SJSA1 (cell line): ENCODE measurements at regions not wholly inside any gene's neighbourhood (a gene's known extent, or its start where the extent isn't known, plus 50 kb on each side); places are given as distances from the start of the nearest gene placed in this dataset.

ENCODE experiments used
- DNase-seq, 2 experiments: peaks; one replicate each; pipeline ENCODE4 v3.0.0-alpha.2; 2015 to 2020; ENCODE audit warnings: low spot score in 2 of 2, low read depth in 1 of 2
- H3K27ac ChIP-seq: fragments of 250-450 bp; sonication (Bioruptor Pico); 2 replicates; pipeline ENCODE4 v1.5.1; 2020; ENCODE audit warnings: mild to moderate bottlenecking, moderate library complexity
- H3K27me3 ChIP-seq: fragments of 250-450 bp; sonication (Bioruptor Pico); replicated peaks from 2 replicates; pipeline ENCODE4 v1.5.1; 2020; ENCODE audit warnings: mild to moderate bottlenecking, moderate library complexity
- H3K36me3 ChIP-seq: fragments of 250-450 bp; sonication (Bioruptor Pico); 2 replicates; pipeline ENCODE4 v1.5.1; 2020; ENCODE audit warnings: mild to moderate bottlenecking
- H3K4me1 ChIP-seq: fragments of 250-450 bp; sonication (Bioruptor Pico); replicated peaks from 2 replicates; pipeline ENCODE4 v1.6.1; 2021; ENCODE audit warnings: mild to moderate bottlenecking
- H3K4me3 ChIP-seq: fragments of 250-450 bp; sonication (Bioruptor Pico); 2 replicates; pipeline ENCODE4 v1.5.1; 2020; ENCODE audit warnings: mild to moderate bottlenecking
- H3K9me3 ChIP-seq: fragments of 250-450 bp; sonication (Bioruptor Pico); replicated peaks from 2 replicates; pipeline ENCODE4 v1.5.1; 2020; ENCODE audit warnings: mild to moderate bottlenecking

GRCh38 chr1:58979086-58979485, 195.2 kb upstream of the JUN start:
- DNase-seq = no peak
- Histone ChIP-seq H3K4me1 (no peaks in the 10 kb centered on the region), H3K36me3 (no peaks in the 10 kb centered on the region), H3K4me3 (no peak overlapping the region), H3K27me3 (no peaks in the 10 kb centered on the region), H3K27ac (no peak overlapping the region), H3K9me3 (0 out of 2 replicates have a peak, but pooled peaks cover 2% of the 10 kb centered on the region)

DNA sequence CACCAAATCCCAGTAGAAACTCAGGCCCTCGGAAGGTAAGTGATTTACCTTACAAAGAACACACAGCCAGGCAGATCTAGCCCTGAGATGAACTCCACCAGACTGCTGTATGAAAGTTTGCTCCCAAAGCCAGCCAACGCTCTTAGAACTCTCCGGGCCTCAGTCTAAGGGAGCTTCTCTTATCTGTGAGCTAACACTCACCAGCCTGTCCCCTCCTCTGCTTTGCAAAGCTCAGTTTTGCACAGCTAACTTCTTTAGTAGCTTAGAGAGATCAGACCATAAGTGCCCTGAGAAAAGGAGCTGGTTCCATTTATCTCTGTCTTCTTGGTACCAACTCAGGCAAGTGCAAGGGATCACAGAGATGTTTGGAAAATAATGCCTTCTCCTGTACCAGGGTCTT, 195.8 kb upstream of the JUN start:
- Histone ChIP-seq H3K9me3 (no peaks in the 10 kb centered on the region), H3K4me3 (no peak overlapping the region), H3K27me3 (no peaks in the 10 kb centered on the region), H3K4me1 (no peaks in the 10 kb centered on the region), H3K27ac (no peak overlapping the region), H3K36me3 (no peaks in the 10 kb centered on the region)
- no peak for DNase-seq

- no peak for DNase-seq
- H3K27ac ChIP-seq = no peak overlapping the region
Observed at GRCh38 chr1:58981392-58981791, 197.5 kb upstream of the JUN start.

DNA sequence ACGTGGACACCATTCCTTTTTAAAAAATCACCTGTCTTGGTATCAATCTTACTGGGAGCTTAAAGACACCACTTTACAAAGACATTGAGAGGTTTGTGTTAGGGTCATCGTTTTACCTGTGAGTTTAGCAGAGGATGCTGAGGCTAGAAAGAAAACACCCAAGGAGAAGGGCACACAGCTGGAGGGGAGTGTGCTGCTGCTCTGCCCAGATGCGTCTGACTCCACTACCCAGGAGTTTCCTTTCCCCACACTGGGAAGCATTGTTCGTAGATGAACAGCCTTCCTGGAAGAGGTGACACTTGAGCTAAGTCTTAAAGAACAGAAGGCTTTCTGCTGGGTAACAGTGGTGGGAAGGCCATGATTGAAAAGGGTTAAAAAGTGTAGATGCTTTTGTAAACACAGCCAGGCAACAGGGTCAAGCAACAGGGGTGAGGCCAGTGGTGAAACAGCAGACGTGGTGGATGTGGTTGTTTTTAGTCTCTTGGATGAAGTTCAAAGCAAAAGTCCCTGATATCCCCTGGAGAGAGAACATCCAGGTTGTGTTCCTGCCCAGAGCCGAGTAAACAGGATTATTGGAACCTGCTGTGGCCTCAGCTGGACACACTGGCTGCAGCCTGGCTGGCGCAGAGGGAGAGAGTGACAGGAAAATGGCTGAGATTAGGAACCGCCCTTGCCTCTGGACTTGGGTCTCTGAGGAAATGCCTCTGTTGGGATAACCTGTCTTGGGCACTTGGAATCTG, 198.6 kb upstream of the JUN start:
- DNase-seq = no peak
- Histone ChIP-seq H3K27ac (no peak overlapping the region), H3K27me3 (no peaks in the 10 kb centered on the region), H3K9me3 (no peaks in the 10 kb centered on the region), H3K36me3 (no peaks in the 10 kb centered on the region), H3K4me1 (no peaks in the 10 kb centered on the region), H3K4me3 (no peak overlapping the region)

More at GRCh38 chr1:58981392-58981791, 197.5 kb upstream of the JUN start:
- Histone ChIP-seq H3K36me3 (no peaks in the 10 kb centered on the region), H3K4me1 (no peaks in the 10 kb centered on the region), H3K4me3 (no peak overlapping the region), H3K9me3 (no peaks in the 10 kb centered on the region), H3K27me3 (no peaks in the 10 kb centered on the region)

DNA sequence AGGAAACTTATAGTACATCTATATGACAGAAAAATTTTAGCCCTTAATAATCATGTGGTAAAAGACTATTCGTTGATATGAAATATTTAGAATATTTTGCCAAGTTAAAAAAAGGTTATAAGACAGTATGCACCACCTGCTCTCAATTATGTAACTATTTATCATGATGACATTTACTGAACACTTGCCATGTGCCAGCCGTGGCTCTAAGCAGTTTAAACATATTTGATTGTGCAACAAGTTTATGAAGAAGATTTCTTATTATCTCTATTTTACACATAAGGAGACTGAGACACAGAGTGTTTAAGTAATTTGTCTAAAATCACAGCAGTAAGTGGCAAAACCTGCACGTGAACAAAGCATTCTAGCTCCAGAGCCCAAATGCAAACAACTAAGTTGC, 199.3 kb upstream of the JUN start:
- H3K4me1 ChIP-seq = no peaks in the 10 kb centered on the region
- no peaks in the 10 kb centered on the region for H3K27me3 ChIP-seq
- no peaks in the 10 kb centered on the region for H3K9me3 ChIP-seq
- no peaks in the 10 kb centered on the region for H3K36me3 ChIP-seq
- no peak for DNase-seq
- H3K4me3 ChIP-seq = no peak overlapping the region
- H3K27ac ChIP-seq = no peak overlapping the region

- H3K4me1 ChIP-seq = no peaks in the 10 kb centered on the region
- no peaks in the 10 kb centered on the region for H3K27me3 ChIP-seq
- DNase-seq = no peak
- no peaks in the 10 kb centered on the region for H3K9me3 ChIP-seq
- no peak overlapping the region for H3K27ac ChIP-seq
- H3K36me3 ChIP-seq = no peaks in the 10 kb centered on the region
- H3K4me3 ChIP-seq = no peak overlapping the region
Observed at GRCh38 chr1:58983633-58984245, 199.9 kb upstream of the JUN start.

DNA sequence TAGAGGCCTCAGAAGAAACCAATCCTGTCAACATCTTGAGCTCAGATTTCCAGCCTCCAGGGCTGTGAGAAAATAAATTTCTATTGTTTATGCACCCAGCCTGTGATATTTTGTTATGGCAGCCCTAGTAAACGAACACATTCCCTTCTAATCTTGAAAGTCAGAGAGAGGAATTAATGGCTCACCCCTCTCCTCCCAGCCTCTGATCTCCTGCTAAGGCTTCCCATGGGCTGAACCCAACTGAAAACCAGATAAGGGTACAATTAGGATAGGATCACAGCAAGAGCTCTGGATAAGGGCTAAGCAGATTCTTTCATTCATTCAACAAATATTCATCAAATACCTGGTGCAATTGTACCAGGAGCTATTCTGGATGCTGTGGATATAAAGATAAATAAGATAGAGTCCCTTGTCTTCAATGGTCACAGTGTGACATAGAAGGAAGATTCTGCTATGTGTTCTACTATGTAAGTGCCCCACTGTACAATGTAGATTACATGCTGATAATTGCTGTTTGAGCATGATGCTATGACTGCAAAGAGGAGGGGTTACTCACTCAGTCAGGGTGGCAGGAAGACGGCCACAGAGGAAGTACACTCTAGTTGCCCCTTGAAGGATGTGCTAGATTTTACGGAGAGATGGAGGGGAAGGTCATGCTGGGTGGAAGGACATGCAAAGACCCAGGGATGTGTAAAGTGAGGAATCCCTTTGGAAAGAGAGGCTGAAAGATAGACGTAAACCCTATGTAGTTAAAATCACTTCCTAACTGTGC, 203.3 kb upstream of the JUN start:
- DNase-seq = no peak
- H3K27me3 ChIP-seq = no peaks in the 10 kb centered on the region
- no peaks in the 10 kb centered on the region for H3K9me3 ChIP-seq
- H3K27ac ChIP-seq = no peak overlapping the region
- no peaks in the 10 kb centered on the region for H3K36me3 ChIP-seq
- no peak overlapping the region for H3K4me3 ChIP-seq
- no peaks in the 10 kb centered on the region for H3K4me1 ChIP-seq

DNA sequence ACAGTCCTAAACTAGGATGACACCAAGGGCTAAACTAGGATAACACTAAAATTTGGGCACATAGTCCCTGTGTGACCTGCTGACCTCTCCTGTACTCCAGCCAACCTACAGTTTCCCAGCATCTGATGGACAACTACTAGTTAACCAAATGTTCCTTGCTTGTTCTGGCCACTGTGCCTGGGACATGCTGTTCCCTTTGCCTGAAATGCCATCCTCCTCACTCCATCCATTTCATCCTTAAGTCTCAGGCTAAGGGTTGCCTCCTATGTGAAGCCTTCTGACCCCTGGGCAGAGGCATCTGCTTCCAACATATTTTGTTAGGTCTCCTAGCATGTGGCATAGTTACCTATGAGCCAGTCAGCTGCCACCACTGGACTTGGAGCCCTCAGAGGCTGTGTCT, 204.9 kb upstream of the JUN start:
- Histone ChIP-seq H3K27ac (no peak overlapping the region), H3K36me3 (no peaks in the 10 kb centered on the region), H3K9me3 (no peaks in the 10 kb centered on the region), H3K4me3 (no peak overlapping the region), H3K4me1 (no peaks in the 10 kb centered on the region), H3K27me3 (no peaks in the 10 kb centered on the region)
- no peak for DNase-seq

DNA sequence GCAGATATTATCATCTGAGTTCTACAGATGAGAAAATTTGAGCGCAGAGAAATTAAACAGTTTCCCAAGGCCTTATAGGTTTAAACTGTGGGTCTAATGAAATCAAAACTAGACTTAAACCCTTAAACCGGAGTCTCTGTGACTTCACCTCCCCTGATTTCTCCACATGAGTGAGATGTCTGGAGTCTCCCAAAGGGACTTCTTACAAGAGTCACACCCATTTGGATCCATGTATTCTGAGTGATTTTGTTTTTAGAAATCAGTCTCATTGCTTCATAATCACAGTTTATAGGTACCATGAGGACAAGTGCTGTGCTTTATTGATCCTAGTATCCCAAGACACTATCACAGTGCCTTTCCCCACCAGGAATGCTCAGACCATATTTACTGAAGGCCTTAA, 206.0 kb upstream of the JUN start:
- H3K4me1 ChIP-seq = no peaks in the 10 kb centered on the region
- H3K9me3 ChIP-seq = no peaks in the 10 kb centered on the region
- H3K27me3 ChIP-seq = no peaks in the 10 kb centered on the region
- no peaks in the 10 kb centered on the region for H3K36me3 ChIP-seq
- DNase-seq = no peak
- H3K27ac ChIP-seq = no peak overlapping the region
- no peak overlapping the region for H3K4me3 ChIP-seq

GRCh38 chr1:58991305-58991704, 207.5 kb upstream of the JUN start:
- H3K4me3 ChIP-seq = no peak overlapping the region
- H3K27ac ChIP-seq = no peak overlapping the region
- H3K36me3 ChIP-seq = no peaks in the 10 kb centered on the region
- no peaks in the 10 kb centered on the region for H3K9me3 ChIP-seq
- H3K27me3 ChIP-seq = no peaks in the 10 kb centered on the region
- no peak for DNase-seq
- H3K4me1 ChIP-seq = no peaks in the 10 kb centered on the region

DNA sequence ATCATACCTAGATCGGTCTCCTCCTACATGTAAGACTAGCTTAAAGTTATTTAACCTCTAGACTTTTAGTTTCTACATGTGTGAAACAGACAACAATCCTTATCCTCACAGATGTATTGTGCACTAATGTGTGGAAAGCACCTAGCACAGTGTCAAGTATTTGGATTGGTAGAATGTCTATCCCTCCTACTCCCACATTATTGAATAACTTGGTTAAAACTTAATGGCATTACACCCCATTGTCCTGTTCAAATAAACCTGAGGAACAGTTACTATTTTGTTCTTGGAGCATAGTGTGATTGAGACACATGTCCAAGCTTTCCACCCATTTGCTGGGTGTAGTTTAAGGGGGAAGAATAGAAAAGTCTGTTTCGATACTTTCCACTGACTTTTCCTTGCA, 208.8 kb upstream of the JUN start:
- Histone ChIP-seq H3K36me3 (no peaks in the 10 kb centered on the region), H3K27ac (no peak overlapping the region), H3K4me1 (no peaks in the 10 kb centered on the region), H3K27me3 (no peaks in the 10 kb centered on the region), H3K4me3 (no peak overlapping the region), H3K9me3 (no peaks in the 10 kb centered on the region)
- no peak for DNase-seq

DNA sequence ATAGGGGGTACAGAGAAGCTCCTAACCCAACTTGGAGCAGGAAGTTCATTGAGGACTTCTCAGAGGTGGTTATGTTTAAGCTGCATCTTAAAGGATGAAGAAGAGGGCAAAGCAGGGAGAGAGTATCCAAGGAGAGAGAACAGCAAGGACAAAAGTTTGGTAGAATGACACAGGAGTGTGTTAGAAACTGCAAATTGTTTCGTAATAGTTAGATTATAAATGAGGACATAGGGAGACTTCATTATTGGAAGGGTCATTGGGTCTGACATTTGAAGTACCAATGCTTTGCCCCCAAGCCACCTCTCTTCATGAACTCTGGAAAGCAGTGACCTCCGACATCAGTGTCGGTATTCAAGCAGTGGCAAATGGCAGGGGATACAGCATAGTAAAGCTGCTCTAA, 209.6 kb upstream of the JUN start:
- DNase-seq = no peak
- H3K9me3 ChIP-seq = no peaks in the 10 kb centered on the region
- no peaks in the 10 kb centered on the region for H3K36me3 ChIP-seq
- no peak overlapping the region for H3K27ac ChIP-seq
- H3K4me3 ChIP-seq = no peak overlapping the region
- H3K27me3 ChIP-seq = no peaks in the 10 kb centered on the region
- no peaks in the 10 kb centered on the region for H3K4me1 ChIP-seq

GRCh38 chr1:58994664-58995063, 210.8 kb upstream of the JUN start:
- no peaks in the 10 kb centered on the region for H3K36me3 ChIP-seq
- no peak overlapping the region for H3K27ac ChIP-seq
- H3K4me3 ChIP-seq = no peak overlapping the region
- no peaks in the 10 kb centered on the region for H3K27me3 ChIP-seq
- H3K4me1 ChIP-seq = no peaks in the 10 kb centered on the region
- no peaks in the 10 kb centered on the region for H3K9me3 ChIP-seq
- no peak for DNase-seq

- no peaks in the 10 kb centered on the region for H3K4me1 ChIP-seq
- no peaks in the 10 kb centered on the region for H3K27me3 ChIP-seq
- H3K4me3 ChIP-seq = no peak overlapping the region
- H3K36me3 ChIP-seq = no peaks in the 10 kb centered on the region
- H3K27ac ChIP-seq = no peak overlapping the region
- H3K9me3 ChIP-seq = no peaks in the 10 kb centered on the region
- DNase-seq = no peak
Observed at GRCh38 chr1:58996341-58997059, 212.7 kb upstream of the JUN start.
